Cardiac fibroblast (primary cell): ENCODE measurements at regions not wholly inside any gene's neighbourhood (a gene's known extent, or its start where the extent isn't known, plus 50 kb on each side); places are given as distances from the start of the nearest gene placed in this dataset.

Experiments used
- DNase-seq, 2 donors: peaks; one replicate each; pipeline versions ENCODE4 v3.0.0 to v3.0.0-alpha.2; 2010; ENCODE audit warnings: low read depth in 2 of 2
- H3K4me3 ChIP-seq, 2 donors: replicated peaks in 1 of 2; 1 replicate in 1 of 2; 2 replicates in 1 of 2; pipeline ENCODE4 v1.5.1; 2011; ENCODE audit warnings: low read depth in 2 of 2, low read length in 2 of 2, mild to moderate bottlenecking in 2 of 2, moderate library complexity in 1 of 2
- TF ChIP-seq, protein P1 (sequence below): IDR thresholded peaks from one replicate; pipeline ENCODE4 v1.5.1; 2011; ENCODE audit warnings: low read depth, mild to moderate bottlenecking, low read length, inconsistent platforms

DNA sequence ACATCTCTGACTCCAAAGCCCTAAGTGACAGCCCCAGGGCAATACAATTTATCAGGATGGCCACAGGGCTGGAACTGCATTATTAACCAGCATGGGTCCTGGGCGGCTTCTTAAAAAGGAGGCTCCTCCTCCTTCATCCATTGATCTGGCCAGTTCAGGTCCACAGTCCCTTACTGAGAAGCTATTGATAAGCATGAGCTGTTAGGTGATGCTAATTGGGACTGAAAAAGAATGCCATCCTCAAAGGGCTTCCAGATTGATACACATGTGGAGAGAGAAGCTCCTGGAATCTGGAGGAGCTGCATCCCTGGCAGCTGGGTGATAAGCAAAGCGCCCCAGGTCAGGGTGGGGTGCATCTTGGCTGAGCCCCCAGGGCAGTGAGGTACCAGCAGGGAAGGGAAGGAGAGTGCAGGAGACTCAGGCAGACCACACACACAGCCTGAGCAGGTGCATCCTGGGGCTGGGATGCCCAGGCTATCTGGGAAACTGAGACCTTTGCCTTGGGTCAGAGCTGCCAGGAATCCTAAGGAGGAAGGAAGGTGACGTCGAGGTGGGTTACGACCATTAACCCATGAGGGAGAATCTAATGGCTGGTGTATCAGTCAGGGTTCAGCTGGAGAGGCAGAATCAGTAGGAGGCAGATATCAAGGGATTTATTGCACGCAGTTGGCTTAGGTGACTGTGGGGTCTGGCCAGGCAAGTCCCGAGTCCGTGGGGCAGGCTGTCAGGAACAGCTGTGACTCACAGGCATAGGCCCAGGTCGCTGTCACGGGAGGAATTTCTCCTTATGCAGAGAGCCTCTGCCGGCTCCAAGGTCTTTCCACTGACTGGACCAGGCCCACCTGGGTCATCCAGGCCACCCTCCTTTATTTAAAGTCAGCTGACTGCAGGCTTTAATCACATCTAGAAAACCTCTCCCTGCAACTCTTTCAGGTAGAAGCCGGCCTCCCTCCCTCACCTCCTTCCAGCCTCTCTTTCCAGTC lies 261.2 kb downstream of the BMP7 start:
- H3K4me3 ChIP-seq: no peak overlapping the region
- TF ChIP-seq, protein P1, sequence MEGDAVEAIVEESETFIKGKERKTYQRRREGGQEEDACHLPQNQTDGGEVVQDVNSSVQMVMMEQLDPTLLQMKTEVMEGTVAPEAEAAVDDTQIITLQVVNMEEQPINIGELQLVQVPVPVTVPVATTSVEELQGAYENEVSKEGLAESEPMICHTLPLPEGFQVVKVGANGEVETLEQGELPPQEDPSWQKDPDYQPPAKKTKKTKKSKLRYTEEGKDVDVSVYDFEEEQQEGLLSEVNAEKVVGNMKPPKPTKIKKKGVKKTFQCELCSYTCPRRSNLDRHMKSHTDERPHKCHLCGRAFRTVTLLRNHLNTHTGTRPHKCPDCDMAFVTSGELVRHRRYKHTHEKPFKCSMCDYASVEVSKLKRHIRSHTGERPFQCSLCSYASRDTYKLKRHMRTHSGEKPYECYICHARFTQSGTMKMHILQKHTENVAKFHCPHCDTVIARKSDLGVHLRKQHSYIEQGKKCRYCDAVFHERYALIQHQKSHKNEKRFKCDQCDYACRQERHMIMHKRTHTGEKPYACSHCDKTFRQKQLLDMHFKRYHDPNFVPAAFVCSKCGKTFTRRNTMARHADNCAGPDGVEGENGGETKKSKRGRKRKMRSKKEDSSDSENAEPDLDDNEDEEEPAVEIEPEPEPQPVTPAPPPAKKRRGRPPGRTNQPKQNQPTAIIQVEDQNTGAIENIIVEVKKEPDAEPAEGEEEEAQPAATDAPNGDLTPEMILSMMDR: no peak
- no peak for DNase-seq

DNA sequence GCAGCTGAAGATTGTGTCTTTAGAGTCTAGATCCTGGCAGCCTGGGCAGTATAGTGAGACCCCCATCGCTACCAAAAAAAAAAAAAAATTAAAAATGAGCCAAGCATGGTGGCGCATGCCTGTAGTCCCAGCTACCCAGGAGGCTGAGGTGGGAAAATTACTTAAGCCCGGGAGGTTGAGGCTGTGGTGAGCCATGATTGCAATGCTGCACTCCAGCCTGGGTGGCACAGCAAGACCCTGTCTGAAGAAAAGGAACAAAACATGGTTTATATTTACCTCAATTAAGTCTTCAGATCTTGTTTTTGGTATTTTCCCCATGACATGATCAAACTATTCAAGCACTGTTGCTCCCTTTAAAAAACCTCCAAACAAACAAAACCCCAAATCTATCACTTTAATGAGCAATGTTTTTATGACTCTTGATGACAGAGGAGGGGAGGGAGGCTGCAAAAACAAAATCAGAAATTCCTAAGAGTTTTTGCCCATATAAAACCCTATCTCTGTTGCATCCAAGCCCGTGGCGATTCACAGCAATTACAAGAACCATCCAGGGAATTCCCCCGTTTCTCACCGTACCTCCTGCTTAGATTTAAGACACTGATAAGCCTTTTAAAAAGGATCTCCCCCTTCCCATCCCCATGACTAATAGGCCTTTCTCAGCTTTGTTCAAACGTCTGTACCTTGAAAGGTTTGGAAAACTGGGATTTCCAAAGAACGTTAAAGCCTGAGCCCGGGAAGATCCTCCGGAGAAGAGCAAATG lies 259.9 kb downstream of the BMP7 start:
- H3K4me3 ChIP-seq: no peak overlapping the region
- no peak for DNase-seq
- TF ChIP-seq, protein P1: no peak

DNA sequence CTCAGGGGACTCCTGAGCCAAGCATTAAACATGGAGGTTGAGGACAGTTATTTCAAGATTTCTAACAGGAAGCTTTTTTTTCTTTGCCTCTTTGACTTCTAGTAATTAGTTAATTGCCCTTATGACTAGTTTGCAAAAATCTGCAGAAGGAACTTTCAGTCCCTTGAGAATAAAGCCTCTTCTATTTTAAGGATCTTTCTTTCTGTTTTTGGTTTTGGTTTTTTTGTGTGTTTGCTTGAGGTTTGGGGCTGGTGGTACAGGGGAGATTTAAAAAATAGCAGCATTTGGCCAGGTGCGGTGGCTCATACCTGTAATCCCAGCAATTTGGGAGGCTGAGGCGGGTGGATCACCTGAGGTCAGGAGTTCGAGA lies 259.3 kb downstream of the BMP7 start:
- TF ChIP-seq, protein P1: no peak
- DNase-seq: no peak
- no peak overlapping the region for H3K4me3 ChIP-seq

DNA sequence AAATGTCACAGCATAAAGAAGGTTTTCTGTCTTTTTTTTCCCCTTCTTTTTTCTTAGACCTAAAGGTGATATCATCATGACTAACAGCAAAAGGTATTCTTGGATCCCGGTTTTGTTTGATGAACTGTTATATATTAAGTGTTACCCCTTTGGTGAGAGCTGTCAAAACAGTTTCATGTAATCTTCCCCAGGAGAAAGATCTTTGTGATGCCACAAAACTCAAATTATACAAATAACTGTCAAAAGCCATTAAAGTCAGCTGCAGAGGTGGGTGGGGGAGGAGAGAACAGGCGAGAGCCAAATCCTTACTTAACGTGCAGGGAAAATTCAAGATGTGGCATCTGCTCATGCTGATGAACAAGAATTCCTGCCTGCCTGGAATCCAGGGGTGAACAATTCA lies 258.2 kb downstream of the BMP7 start:
- H3K4me3 ChIP-seq: no peak overlapping the region
- TF ChIP-seq, protein P1: no peak
- DNase-seq: no peak

DNA sequence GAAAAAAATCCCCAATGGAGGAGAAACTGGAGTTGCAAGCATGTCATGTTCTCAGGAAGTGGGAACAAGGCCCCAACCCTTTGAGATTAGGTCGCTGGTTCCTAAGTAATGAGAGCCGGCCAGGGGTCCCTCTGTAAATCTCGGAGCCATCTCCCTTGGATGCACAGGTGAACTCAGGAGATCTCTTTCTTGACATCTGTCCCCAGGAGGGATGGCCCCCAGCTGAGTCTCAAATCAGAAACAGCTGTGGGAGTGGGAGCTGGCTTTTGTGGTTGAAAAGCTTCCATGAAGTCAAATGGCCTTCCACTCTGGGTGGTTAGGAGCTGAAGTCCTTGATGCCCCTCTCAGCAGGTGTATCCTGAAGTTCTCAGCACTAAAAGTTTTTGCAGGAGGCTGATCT lies 257.1 kb downstream of the BMP7 start:
- DNase-seq: no peak
- H3K4me3 ChIP-seq: no peak overlapping the region
- TF ChIP-seq, protein P1: no peak

DNA sequence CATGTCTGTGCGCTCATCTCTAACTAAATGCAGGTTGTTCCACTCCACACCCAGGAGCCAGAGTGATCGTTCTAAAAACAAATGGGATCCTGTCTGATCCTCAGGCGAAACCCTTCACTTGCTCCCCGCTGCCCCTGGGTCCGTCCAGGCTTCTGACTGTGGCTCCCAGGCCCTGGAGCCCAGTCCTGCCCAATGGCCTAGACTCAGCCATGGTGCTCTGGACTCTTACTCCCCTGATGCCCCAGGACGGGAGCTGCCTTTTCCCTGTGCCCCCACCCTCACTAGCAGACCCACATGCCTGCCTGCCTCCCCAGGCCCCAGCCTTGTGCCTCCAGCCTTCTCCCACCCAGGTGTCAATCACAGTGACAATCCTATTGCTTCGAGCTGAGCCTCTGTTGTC lies 256.7 kb downstream of the BMP7 start:
- DNase-seq: no peak
- no peak overlapping the region for H3K4me3 ChIP-seq
- TF ChIP-seq, protein P1: no peak
